ENCODE measurements at regions not wholly inside any gene's neighbourhood (a gene's known extent, or its start where the extent isn't known, plus 50 kb on each side); places are given as distances from the start of the nearest gene placed in this dataset.

GRCh38 chr2:240344904-240345303 lies 90.6 kb upstream of the GPC1 start:
- intact Hi-C loops (cut with DNase I) = no loop called here
- no peaks in the 10 kb centered on the region for H3K36me3 ChIP-seq
- H3K4me3 ChIP-seq = no peak overlapping the region
- H3K9me3 ChIP-seq = no peaks in the 10 kb centered on the region
- WGBS = 85% methylated on average over 4 of the region's 4 CpGs
- H3K27ac ChIP-seq = no peak overlapping the region
- DNase-seq (ENCODE audit: low spot score) = no peak
- no peaks in the 10 kb centered on the region for H3K27me3 ChIP-seq (replicated peaks; ENCODE audit: insufficient read depth)
- TF ChIP-seq POLR2AphosphoS5 (IDR thresholded peaks at IDR 0.05) = no peak
- no peak for TF ChIP-seq CTCF (IDR thresholded peaks at IDR 0.05)
- TF ChIP-seq POLR2A (IDR thresholded peaks at IDR 0.05) = no peak
- no peaks in the 10 kb centered on the region for H3K4me1 ChIP-seq (replicated peaks)

- Histone ChIP-seq H3K4me1 (replicated peaks) (no peaks in the 10 kb centered on the region), H3K4me3 (no peak overlapping the region), H3K9me3 (no peaks in the 10 kb centered on the region), H3K36me3 (no peaks in the 10 kb centered on the region), H3K27ac (no peak overlapping the region), H3K27me3 (replicated peaks; ENCODE audit: insufficient read depth) (no peaks in the 10 kb centered on the region)
- TF ChIP-seq POLR2AphosphoS5 (IDR thresholded peaks at IDR 0.05) (no peak), CTCF (IDR thresholded peaks at IDR 0.05) (no peak), POLR2A (IDR thresholded peaks at IDR 0.05) (no peak)
- no peak for DNase-seq (ENCODE audit: low spot score)
- 91% methylated on average over 15 of the region's 16 CpGs for WGBS
- intact Hi-C loops (cut with DNase I) = no loop called here
Observed at GRCh38 chr2:240346015-240346752, 89.3 kb upstream of the GPC1 start.

- no peak overlapping the region for H3K27ac ChIP-seq
- H3K9me3 ChIP-seq = no peaks in the 10 kb centered on the region
- no peak overlapping the region for H3K4me3 ChIP-seq
- H3K4me1 ChIP-seq (replicated peaks) = no peaks in the 10 kb centered on the region
- no peak for TF ChIP-seq POLR2A (IDR thresholded peaks at IDR 0.05)
- TF ChIP-seq POLR2AphosphoS5 (IDR thresholded peaks at IDR 0.05) = no peak
- TF ChIP-seq CTCF (IDR thresholded peaks at IDR 0.05) = no peak
- no peak for DNase-seq (ENCODE audit: low spot score)
- WGBS = 86% methylated on average over 20 of the region's 20 CpGs
- no peaks in the 10 kb centered on the region for H3K36me3 ChIP-seq
- H3K27me3 ChIP-seq (replicated peaks; ENCODE audit: insufficient read depth) = no peaks in the 10 kb centered on the region
- intact Hi-C loops (cut with DNase I) = no loop called here
Observed at GRCh38 chr2:240346753-240347372, 88.6 kb upstream of the GPC1 start.

- H3K9me3 ChIP-seq = no peaks in the 10 kb centered on the region
- no peak overlapping the region for H3K27ac ChIP-seq
- H3K4me1 ChIP-seq (replicated peaks) = no peaks in the 10 kb centered on the region
- no peak for DNase-seq (ENCODE audit: low spot score)
- no peak overlapping the region for H3K4me3 ChIP-seq
- no peaks in the 10 kb centered on the region for H3K27me3 ChIP-seq (replicated peaks; ENCODE audit: insufficient read depth)
- 88% methylated on average over 13 of the region's 13 CpGs for WGBS
- intact Hi-C loops (cut with DNase I) = no loop called here
- no peaks in the 10 kb centered on the region for H3K36me3 ChIP-seq
- no peak for TF ChIP-seq CTCF (IDR thresholded peaks at IDR 0.05)
- no peak for TF ChIP-seq POLR2AphosphoS5 (IDR thresholded peaks at IDR 0.05)
- TF ChIP-seq POLR2A (IDR thresholded peaks at IDR 0.05) = no peak
Observed at GRCh38 chr2:240347373-240347940, 88.0 kb upstream of the GPC1 start.
